ENCODE measurements at regions not wholly inside any gene's neighbourhood (a gene's known extent, or its start where the extent isn't known, plus 50 kb on each side); places are given as distances from the start of the nearest gene placed in this dataset.

GRCh38 chr22:36088292-36088691 is 59.7 kb upstream of the RBFOX2 start:
- in situ Hi-C loops (cut with HindIII; ENCODE audit: low sequenced_read_pairs), result no loop called here
- no peak for DNase-seq (ENCODE audit: low read depth, low spot score)
- H3K4me3 ChIP-seq (ENCODE audit: low read depth, low read length), result no peak overlapping the region
- TF ChIP-seq CTCF (IDR thresholded peaks at IDR 0.05; ENCODE audit: low read depth, low read length), result no peak

- TF ChIP-seq CTCF (IDR thresholded peaks at IDR 0.05; ENCODE audit: low read depth, low read length), result no peak
- no peak for DNase-seq (ENCODE audit: low read depth, low spot score)
- no peak overlapping the region for H3K4me3 ChIP-seq (ENCODE audit: low read depth, low read length)
- in situ Hi-C loops (cut with HindIII; ENCODE audit: low sequenced_read_pairs), result no loop called here
Observed at GRCh38 chr22:36087784-36088183, 59.2 kb upstream of the RBFOX2 start.

- no peak for TF ChIP-seq CTCF (IDR thresholded peaks at IDR 0.05; ENCODE audit: low read depth, low read length)
- in situ Hi-C loops (cut with HindIII; ENCODE audit: low sequenced_read_pairs), result no loop called here
- H3K4me3 ChIP-seq (ENCODE audit: low read depth, low read length), result no peak overlapping the region
- DNase-seq (ENCODE audit: low read depth, low spot score), result no peak
Observed at GRCh38 chr22:36086629-36087254, 58.1 kb upstream of the RBFOX2 start.

GRCh38 chr22:36086170-36086490 is 57.5 kb upstream of the RBFOX2 start:
- no peak overlapping the region for H3K4me3 ChIP-seq (ENCODE audit: low read depth, low read length)
- no peak for TF ChIP-seq CTCF (IDR thresholded peaks at IDR 0.05; ENCODE audit: low read depth, low read length)
- no peak for DNase-seq (ENCODE audit: low read depth, low spot score)
- in situ Hi-C loops (cut with HindIII; ENCODE audit: low sequenced_read_pairs), result no loop called here

GRCh38 chr22:36085476-36086169 is 57.0 kb upstream of the RBFOX2 start:
- no peak for TF ChIP-seq CTCF (IDR thresholded peaks at IDR 0.05; ENCODE audit: low read depth, low read length)
- no peak for DNase-seq (ENCODE audit: low read depth, low spot score)
- in situ Hi-C loops (cut with HindIII; ENCODE audit: low sequenced_read_pairs), result no loop called here
- H3K4me3 ChIP-seq (ENCODE audit: low read depth, low read length), result no peak overlapping the region

GRCh38 chr22:36084717-36085116 is 56.1 kb upstream of the RBFOX2 start:
- no peak overlapping the region for H3K4me3 ChIP-seq (ENCODE audit: low read depth, low read length)
- TF ChIP-seq CTCF (IDR thresholded peaks at IDR 0.05; ENCODE audit: low read depth, low read length), result no peak
- DNase-seq (ENCODE audit: low read depth, low spot score), result no peak
- in situ Hi-C loops (cut with HindIII; ENCODE audit: low sequenced_read_pairs), result no loop called here
